ENCODE measurements at regions not wholly inside any gene's neighbourhood (a gene's known extent, or its start where the extent isn't known, plus 50 kb on each side); places are given as distances from the start of the nearest gene placed in this dataset.

DNA sequence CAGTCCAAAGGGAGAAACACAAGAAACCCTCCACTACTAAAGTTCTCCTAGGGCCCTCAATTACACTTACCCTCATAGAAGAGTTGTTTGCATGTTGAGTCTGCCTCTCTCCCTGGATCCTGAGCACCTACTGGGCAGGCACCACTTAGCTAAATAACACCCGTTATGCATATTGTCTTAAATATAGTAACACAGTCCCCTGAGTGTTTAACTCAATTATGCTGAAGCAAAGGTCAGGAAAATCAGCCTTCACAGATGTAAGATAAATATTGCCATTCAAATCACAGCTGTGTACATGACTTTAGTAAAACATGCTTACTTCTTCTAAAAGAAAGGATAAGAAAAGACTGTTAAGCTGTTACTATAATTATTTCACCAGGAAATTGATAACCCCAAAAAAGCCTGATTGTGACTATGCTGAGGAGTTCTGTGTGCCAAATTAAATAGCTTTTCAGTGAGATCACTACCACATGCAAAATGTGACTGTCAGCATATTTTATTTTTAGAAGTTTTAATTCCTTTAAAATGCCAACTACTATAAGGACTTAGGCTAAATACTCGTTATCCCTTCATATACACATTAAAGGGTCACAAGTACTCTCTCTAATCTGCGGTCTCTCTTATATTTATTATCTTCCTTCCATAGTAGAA is 733.9 kb upstream of the PHF14 start:
- TF ChIP-seq, protein P1, sequence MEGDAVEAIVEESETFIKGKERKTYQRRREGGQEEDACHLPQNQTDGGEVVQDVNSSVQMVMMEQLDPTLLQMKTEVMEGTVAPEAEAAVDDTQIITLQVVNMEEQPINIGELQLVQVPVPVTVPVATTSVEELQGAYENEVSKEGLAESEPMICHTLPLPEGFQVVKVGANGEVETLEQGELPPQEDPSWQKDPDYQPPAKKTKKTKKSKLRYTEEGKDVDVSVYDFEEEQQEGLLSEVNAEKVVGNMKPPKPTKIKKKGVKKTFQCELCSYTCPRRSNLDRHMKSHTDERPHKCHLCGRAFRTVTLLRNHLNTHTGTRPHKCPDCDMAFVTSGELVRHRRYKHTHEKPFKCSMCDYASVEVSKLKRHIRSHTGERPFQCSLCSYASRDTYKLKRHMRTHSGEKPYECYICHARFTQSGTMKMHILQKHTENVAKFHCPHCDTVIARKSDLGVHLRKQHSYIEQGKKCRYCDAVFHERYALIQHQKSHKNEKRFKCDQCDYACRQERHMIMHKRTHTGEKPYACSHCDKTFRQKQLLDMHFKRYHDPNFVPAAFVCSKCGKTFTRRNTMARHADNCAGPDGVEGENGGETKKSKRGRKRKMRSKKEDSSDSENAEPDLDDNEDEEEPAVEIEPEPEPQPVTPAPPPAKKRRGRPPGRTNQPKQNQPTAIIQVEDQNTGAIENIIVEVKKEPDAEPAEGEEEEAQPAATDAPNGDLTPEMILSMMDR (IDR thresholded peaks at IDR 0.05; ENCODE audit: low read depth, low read length): no peak
- DNase-seq (ENCODE audit: extremely low read depth, low read depth): no peak

DNA sequence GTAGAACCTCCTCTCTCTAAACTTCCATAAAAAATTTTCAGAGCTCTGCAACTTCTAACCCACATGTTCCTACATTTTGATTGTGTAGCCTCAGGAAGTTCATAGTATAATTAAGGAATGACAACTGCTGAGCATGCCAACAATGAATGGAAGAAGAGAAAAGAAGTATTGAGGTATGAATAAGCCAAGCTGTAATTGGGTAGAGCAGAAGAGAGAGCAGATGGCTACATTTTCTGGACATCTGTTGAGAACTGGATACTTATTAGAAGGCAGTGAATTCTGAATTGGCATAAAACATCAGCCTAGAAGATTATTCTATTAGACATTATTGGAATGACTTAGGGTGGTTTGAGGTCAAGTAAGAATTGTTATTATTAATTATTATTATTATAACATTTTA is 728.3 kb upstream of the PHF14 start:
- TF ChIP-seq, protein P1 (IDR thresholded peaks at IDR 0.05; ENCODE audit: low read depth, low read length): no peak
- no peak for DNase-seq (ENCODE audit: extremely low read depth, low read depth)

- TF ChIP-seq, protein P1 (IDR thresholded peaks at IDR 0.05; ENCODE audit: low read depth, low read length): no peak
- no peak for DNase-seq (ENCODE audit: extremely low read depth, low read depth)
Observed at GRCh38 chr7:10257438-10257837, 716.2 kb upstream of the PHF14 start.

GRCh38 chr7:10266976-10267375 is 706.7 kb upstream of the PHF14 start:
- TF ChIP-seq, protein P1 (IDR thresholded peaks at IDR 0.05; ENCODE audit: low read depth, low read length): no peak
- DNase-seq (ENCODE audit: extremely low read depth, low read depth): no peak

DNA sequence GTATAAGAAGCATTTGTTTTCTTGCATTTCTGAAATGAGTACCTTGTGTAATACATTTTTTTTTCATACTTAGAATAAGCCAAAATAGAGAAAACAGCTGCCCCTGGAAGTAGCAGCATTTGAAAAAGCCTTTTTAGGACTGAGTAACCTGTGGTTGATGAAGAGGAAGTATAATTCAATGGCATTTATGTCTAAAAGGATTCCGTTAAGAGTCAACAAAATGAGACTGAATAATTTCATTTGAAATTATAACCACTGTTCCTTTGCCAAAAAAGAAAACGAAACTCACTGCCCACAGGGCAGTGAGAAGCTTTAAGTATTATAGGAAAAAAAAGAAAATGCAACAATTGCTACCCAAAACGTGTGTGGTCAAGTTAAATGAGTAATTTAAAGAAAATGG is 705.6 kb upstream of the PHF14 start:
- DNase-seq (ENCODE audit: extremely low read depth, low read depth): no peak
- TF ChIP-seq, protein P1 (IDR thresholded peaks at IDR 0.05; ENCODE audit: low read depth, low read length): no peak

DNA sequence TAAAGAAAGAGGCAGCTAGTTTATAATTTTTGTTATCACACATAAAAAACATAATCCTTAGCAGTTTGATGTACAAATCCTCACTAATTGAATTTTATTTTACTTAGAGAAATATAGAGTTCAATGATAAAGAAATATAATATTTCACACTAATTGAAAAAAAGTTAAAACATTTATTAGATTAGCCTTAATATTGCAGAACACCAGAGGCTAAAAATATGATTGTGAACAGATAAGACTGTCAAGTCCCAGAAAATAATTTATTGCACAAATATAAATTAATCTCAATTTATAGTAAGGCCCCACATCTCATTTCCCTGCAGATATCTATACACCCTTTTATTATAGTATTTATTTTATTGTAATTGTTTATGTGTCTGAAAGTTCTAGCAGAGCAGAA is 690.8 kb upstream of the PHF14 start:
- TF ChIP-seq, protein P1 (IDR thresholded peaks at IDR 0.05; ENCODE audit: low read depth, low read length): no peak
- DNase-seq (ENCODE audit: extremely low read depth, low read depth): no peak

- DNase-seq (ENCODE audit: extremely low read depth, low read depth): no peak
Observed at GRCh38 chr7:10284001-10284400, 689.7 kb upstream of the PHF14 start.

More at GRCh38 chr7:10284001-10284400, 689.7 kb upstream of the PHF14 start:
- TF ChIP-seq, protein P1 (IDR thresholded peaks at IDR 0.05; ENCODE audit: low read depth, low read length): no peak
